GM12892 (cell line): ENCODE measurements at regions not wholly inside any gene's neighbourhood (a gene's known extent, or its start where the extent isn't known, plus 50 kb on each side); places are given as distances from the start of the nearest gene placed in this dataset.
"Not testable (repeated sequence)": the region's sequence is repeated elsewhere in the genome, so short reads cannot be mapped to it uniquely, and the experiment has no call there.

Source experiments
- DNase-seq: peaks from one replicate; pipeline ENCODE4 v3.0.0; 2011; ENCODE audit not compliant: insufficient read length
- FAIRE-seq: peaks from 2 replicates; lab custom pipeline; 2011; peaks lifted over from hg19 to GRCh38; lab: Jason Lieb, UNC
- POLR2A ChIP-seq: IDR thresholded peaks from 2 replicates; pipeline ENCODE4 v1.6.1; 2011; ENCODE audit warnings: low read depth, low read length, control low read depth
- POLR2AphosphoS5 ChIP-seq: IDR thresholded peaks from 2 replicates; pipeline ENCODE4 v1.6.1; 2011; ENCODE audit warnings: low read depth, low read length, control low read depth
- TAF1 ChIP-seq: IDR thresholded peaks from 2 replicates; pipeline ENCODE4 v1.6.1; 2011; ENCODE audit warnings: low read depth, mild to moderate bottlenecking, control low read depth, low read length, borderline replicate concordance

DNA sequence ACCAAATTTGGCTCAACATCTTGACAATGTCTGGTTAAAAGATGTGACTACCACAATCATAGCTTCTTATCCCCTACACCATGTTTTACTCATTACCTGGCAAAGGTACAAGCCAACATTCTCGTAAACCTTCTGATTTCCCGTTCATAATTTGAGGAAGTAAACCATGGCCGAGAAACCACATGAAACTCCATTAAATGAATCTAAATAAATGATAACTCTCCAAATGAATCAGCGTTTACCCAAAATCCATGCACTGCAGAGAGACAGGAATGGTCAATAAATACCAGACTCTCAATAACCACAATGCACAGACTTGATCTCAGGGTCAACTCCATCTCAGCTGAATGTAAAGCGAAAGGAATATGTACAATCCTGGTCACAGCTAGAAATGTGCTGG is 125.2 kb downstream of the TYW3 start:
- FAIRE-seq (peak; percentile 46), DNase-seq (no peak)
- TF ChIP-seq POLR2A (no peak), TAF1 (no peak), POLR2AphosphoS5 (no peak)

DNA sequence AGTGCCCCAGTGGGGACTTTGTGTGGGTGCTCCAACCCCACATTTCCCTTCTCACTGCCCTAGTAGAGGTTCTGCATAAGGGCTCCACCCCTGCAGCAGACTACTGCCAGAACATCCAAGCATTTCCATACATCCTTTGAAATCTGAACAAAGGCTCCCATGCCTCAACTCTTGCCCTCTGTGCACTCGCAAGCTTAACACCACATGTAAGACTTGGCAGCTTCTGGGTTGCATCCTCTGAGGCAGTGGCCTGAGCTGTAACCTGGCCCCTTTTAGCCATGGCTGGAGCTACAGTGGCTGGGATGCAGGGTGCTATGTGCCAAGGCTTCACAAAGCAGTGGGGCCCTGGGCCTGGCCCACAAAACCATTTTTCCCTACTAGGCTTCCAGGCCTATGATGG is 128.9 kb downstream of the TYW3 start:
- DNase-seq (no peak), FAIRE-seq (no peak)
- TF ChIP-seq POLR2A (no peak), POLR2AphosphoS5 (no peak), TAF1 (no peak)

DNA sequence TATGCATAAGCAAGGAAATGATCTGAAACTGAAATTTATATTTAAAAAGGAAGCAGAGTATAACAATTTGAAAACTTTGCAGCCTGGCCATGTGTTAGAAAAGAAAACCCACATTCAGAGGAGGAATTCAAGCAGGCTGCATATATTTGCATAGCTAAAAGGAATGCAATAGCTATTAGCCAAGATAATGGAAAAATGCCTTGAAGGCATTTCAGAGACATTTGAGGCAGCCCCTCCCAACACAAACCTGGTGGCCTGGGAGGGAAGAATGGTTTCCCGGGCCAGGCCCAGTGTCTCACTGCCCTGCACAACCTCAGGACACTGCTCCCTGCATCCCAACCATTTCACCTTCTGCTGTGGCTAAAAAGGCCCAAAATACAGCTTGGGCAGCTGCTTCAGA is 136.8 kb downstream of the TYW3 start:
- FAIRE-seq (no peak), DNase-seq (no peak)
- TF ChIP-seq POLR2A, result no peak
- TF ChIP-seq POLR2AphosphoS5, result no peak
- no peak for TF ChIP-seq TAF1

DNA sequence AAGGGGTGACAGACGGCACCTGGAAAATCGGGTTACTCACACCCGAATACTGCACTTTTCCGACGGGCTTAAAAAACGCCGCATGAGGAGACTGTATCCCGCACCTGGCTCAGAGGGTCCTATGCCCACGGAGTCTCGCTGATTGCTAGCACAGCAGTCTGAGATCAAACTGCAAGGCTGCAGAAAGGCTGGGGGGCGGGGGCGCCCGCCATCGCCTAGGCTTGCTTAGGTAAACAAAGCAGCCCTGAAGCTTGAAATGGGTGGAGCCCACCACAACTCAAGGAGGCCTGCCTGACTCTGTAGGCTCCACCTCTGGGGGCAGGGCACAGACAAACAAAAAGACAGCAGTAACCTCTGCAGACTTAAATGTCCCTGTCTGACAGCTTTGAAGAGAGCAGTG is 144.4 kb downstream of the TYW3 start:
- not testable (repeated sequence) for FAIRE-seq, DNase-seq

DNA sequence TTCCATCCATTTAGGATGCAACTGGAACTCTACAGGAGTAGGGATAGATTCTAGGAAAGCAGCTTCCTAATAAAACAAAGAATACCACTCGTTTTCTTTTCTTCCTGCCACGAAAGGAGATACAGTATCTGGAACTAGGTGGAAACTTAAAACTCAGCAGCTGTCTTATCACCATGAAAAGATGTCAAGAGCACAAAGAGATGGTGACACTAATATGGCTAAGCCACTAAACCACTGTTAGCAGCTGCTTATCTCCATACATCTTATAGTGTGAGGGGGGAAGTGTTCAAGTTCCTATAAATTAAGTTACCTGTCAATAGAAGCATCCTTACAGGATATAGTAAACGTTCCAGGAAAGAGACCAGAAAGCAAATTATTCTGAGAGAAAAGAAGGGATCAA is 162.5 kb downstream of the TYW3 start:
- DNase-seq (no peak), FAIRE-seq (no peak)
- no peak for TF ChIP-seq POLR2A
- TF ChIP-seq TAF1, result no peak
- TF ChIP-seq POLR2AphosphoS5, result no peak

DNA sequence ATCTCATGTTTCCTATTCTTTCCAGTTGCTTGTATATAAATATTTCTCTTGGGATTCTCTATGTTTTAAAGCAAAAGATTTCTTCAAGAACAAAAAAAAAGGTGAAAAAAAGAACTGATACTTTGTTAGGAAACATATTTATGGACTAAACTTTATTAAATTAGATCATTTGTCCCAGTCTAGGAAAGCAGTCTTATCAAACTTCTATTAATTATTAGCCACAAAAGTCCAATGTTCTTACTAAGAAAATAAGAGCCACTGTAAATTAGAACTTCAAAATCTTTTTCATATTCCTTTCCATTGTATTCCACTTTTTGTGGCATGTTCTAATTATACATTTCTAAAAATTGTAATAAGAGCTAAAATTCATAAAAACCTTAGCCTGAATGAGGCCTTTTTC is 175.2 kb downstream of the TYW3 start:
- DNase-seq, result no peak
- TF ChIP-seq POLR2A (no peak), TAF1 (no peak), POLR2AphosphoS5 (no peak)
- no peak for FAIRE-seq

DNA sequence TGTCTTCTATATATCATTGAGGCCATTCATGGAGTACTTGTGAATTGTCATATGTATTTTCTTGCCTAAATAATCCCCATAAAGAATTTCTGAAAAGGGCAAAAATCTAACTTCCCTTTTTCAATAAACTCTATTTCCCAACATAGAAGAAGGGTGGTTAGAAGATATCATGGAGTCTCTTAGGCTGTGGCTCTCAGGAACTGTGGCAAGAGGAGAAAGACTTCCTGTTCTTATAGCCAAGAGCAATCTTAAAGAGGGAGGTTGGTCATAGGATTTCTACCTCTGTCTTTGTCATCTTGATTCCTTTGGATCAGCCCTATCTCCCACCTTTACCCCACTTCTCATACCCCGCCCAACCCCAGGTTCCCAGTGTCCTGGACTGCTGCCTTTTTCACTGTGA is 175.8 kb downstream of the TYW3 start:
- TF ChIP-seq POLR2A, result no peak
- TF ChIP-seq TAF1, result no peak
- no peak for DNase-seq
- no peak for FAIRE-seq

DNA sequence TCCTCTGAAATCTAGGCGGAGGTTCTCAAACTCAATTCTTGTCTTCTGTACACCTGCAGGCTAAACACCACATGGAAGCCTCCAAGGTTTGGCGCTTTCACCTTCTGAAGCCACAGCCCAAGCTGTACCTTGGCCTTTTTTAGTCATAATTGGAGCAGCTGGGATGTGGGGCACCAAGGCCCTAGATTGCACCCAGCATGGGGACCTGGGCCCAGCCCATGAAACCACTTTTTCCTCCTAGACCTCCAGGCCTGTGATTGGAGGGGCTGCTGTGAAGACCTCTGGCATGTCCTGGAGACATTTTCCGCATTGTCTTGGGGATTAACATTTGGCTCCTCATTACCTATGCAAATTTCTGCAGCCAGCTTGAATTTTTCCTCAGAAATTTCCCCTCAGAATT is 181.0 kb downstream of the TYW3 start:
- DNase-seq (no peak), FAIRE-seq (no peak)
- TF ChIP-seq POLR2AphosphoS5 (no peak), TAF1 (no peak), POLR2A (no peak)

DNA sequence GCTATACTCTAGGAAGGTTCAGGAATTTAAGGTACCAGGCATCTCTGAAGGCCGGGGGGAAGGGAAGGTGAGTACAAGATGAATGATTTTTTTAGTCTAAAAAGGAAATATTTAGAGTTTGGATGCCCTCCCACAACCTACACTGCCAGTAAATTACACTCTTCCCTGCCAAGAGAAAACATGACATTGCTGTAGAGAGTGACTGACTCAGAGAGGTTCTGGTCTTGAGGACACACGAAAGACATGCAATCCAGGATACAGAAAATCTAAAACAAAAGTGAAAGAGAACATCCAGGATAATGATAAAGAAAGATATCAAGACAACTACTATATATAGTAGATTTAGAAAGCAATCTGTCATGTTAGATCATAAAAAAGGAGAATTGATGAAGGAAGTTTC is 200.5 kb downstream of the TYW3 start:
- FAIRE-seq, result no peak
- TF ChIP-seq POLR2A (no peak), TAF1 (no peak), POLR2AphosphoS5 (no peak)
- DNase-seq, result no peak

DNA sequence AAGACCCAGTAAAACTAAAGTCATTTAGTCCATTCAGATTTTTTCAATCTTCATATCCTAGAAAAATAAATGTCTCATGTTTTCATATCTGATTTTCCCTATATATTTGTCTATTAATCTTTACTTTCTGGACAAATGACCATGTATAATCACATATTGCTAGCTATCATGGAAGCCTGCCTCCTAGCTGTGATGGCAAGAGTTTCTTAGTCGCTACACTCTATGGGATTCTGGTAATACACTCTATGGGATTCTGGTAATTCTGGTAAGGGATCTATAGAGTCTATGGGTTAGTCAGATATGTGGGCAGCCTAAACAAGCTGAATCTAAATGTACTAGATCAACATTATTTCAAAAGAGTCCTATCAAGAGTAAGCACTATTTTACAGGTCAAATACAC is 198.7 kb upstream of the LHX8 start:
- TF ChIP-seq TAF1 (no peak), POLR2A (no peak), POLR2AphosphoS5 (no peak)
- DNase-seq (no peak), FAIRE-seq (no peak)

DNA sequence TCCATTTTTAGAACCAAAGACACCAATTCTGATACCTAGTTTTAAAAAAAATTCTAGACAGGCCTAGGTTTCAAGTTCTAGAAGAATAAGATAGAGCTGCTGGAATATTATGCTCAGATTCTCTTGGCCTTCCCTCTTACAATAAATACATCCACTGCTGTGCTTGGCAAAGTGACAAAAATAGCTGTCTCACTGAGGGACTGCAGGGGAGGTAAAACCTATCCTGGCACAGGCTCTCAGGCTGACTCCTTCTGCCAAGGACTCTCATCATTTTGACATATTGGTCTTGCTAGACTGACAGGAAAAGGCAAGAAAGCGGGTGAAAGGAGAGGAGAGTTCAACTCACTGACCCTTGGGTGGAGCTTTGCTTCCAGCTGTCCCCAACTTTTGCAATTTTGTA is 197.0 kb upstream of the LHX8 start:
- FAIRE-seq, result no peak
- TF ChIP-seq POLR2AphosphoS5, result no peak
- TF ChIP-seq POLR2A, result no peak
- TF ChIP-seq TAF1, result no peak
- DNase-seq, result no peak

DNA sequence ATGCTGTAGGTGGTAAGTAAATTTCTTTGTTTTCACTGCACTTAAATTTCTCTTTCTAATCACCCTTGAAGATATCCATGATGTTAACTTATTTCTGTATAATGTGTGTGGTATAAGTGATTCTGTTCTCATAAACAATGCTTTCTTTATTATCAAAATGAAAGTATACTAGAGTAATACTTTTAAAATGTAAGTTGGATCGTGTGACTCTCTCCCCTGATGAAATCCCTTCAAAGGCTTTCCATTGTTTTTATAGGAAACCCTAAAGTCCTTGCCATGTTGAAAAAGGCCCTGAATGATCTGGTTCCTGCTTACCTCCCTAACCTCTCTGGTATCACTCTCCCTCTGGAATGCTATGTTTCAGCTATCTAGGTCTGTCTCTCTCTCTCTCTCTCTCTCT is 191.1 kb upstream of the LHX8 start:
- FAIRE-seq, result no peak
- DNase-seq, result no peak
- TF ChIP-seq POLR2AphosphoS5 (no peak), TAF1 (no peak), POLR2A (no peak)

DNA sequence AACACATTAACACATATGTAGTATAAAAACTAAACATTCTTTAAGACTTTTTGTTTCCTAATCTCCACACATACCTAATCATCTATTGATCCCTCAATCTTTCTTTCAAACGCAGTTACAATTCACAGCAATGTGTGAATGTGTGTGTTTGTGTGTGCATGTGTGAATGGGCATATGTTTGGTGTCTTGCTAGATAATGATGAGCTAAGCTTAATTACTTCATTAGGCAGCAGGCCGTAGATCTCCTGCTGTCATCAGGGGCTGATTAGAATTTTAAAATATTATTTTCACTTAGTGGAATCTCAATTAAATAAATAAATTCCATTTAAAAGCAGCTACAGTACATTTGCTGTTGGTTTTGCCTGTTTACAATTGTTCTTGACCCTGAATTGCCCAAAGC is 187.8 kb upstream of the LHX8 start:
- no peak for FAIRE-seq
- no peak for DNase-seq
- no peak for TF ChIP-seq POLR2AphosphoS5
- no peak for TF ChIP-seq TAF1
- no peak for TF ChIP-seq POLR2A

DNA sequence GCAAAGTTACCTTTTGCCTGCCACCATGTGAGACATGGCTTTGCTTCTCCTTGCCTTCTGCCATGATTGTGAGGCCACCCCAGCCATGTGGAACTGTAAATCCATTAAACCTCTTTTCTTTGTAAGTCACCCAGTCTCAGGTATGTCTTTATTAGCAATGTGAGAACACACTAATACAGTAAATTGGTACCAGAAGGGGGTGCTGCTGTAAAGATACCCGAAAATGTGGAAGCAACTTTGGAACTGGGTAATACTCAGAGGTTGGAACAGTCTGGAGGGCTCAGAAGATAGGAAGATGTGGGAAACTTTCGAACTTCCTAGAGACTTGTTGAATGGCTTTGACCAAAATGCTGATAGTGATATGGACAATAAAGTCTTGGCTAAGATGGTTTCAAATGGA is 184.8 kb upstream of the LHX8 start:
- not testable (repeated sequence) for FAIRE-seq, DNase-seq

DNA sequence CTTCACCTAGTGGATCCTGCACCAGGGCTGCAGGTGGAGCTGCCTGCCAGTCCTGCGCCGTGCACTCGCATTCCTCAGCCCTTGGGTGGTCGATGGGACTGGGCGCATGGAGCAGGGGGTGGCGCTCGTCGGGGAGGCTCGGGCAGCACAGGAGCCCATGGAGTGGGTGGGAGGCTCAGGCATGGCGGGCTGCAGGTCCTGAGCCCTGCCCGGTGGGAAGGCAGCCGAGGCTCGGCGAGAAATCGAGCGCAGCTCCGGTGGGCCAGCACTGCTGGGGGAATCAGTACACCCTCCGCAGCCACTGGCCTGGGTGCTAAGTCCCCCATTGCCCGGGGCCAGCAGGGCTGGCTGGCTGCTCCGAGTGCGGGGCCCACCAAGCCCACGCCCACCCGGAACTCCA is 182.2 kb upstream of the LHX8 start:
- not testable (repeated sequence) for DNase-seq, FAIRE-seq
